NB4 (cell line): ENCODE measurements at regions not wholly inside any gene's neighbourhood (a gene's known extent, or its start where the extent isn't known, plus 50 kb on each side); places are given as distances from the start of the nearest gene placed in this dataset.
A peak's percentile ranks its signal among the peaks of the same experiment; 100 is the strongest.

Experiments
- DNase-seq: peaks from one replicate; pipeline ENCODE4 v3.0.0; 2010; ENCODE audit warnings: low read depth
- H3K4me3 ChIP-seq: one replicate; pipeline ENCODE4 v1.5.1; 2011; ENCODE audit warnings: mild to moderate bottlenecking, low read depth, low read length, moderate library complexity
- CTCF ChIP-seq: IDR thresholded peaks from one replicate; pipeline ENCODE4 v1.5.1; 2012; ENCODE audit warnings: low read depth, low read length
- MYC ChIP-seq: IDR thresholded peaks from 2 replicates; pipeline ENCODE4 v1.6.1; 2011; ENCODE audit warnings: low read depth, low read length
- POLR2A ChIP-seq: IDR thresholded peaks from 2 replicates; pipeline ENCODE4 v1.6.1; 2011; ENCODE audit warnings: mild to moderate bottlenecking; ENCODE audit not compliant: insufficient read length; ENCODE audit errors: extremely low read depth
- TF ChIP-seq, protein P1 (sequence below): IDR thresholded peaks from 2 replicates; pipeline ENCODE4 v1.6.1; 2011; ENCODE audit warnings: low read depth, low read length

DNA sequence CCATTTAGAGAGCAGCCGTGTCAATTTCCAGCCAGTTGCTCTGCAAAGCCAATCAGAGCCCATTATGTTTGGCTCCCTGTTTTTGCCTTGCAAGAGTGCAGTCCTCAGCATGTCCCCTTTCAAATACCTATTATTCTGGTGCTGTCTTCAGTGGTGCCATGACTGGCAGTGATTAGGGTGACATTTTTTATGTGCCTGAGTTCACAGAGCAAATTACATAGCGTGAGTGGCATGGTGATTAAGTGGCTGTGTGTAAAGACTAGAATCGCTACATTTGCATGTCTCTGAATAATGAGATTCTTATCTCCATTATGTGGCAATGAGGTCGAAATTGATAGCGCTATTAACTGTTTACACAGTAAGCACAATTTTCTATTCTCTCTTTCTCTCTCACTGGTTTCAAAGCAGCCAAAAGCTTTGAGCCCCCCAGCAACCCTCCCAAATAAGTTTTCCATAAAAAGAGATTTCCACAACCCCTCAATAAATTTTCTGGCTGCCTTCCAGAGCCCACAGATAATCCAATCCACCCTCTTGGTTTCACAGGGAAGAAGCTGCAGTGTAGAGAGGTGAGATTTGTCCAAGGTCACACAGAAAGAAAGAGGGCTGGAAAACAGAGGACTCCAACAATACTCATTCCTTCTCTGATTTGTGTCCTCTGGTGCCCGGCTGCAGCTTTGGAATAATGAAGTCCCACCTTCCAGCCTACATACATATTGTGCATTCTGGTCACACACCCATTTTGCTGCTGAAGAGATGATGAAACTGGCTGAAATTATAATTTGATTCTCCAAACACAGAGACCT is 58.8 kb upstream of the NUDT4 start:
- TF ChIP-seq MYC (no peak), POLR2A (no peak), CTCF (no peak)
- TF ChIP-seq, protein P1, sequence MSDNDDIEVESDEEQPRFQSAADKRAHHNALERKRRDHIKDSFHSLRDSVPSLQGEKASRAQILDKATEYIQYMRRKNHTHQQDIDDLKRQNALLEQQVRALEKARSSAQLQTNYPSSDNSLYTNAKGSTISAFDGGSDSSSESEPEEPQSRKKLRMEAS, result no peak
- peak; percentile 25 for DNase-seq

GRCh38 chr12:93319523-93320050 is 58.1 kb upstream of the NUDT4 start:
- peak; percentile 60 for DNase-seq
- no peak overlapping the region for H3K4me3 ChIP-seq
- TF ChIP-seq POLR2A (no peak), MYC (no peak), CTCF (no peak)
- TF ChIP-seq, protein P1, result no peak

More for the DNA sequence above, 58.8 kb upstream of the NUDT4 start:
- no peak overlapping the region for H3K4me3 ChIP-seq

- no peak for DNase-seq
Measured at GRCh38 chr12:93322784-93323183, 54.9 kb upstream of the NUDT4 start.

DNA sequence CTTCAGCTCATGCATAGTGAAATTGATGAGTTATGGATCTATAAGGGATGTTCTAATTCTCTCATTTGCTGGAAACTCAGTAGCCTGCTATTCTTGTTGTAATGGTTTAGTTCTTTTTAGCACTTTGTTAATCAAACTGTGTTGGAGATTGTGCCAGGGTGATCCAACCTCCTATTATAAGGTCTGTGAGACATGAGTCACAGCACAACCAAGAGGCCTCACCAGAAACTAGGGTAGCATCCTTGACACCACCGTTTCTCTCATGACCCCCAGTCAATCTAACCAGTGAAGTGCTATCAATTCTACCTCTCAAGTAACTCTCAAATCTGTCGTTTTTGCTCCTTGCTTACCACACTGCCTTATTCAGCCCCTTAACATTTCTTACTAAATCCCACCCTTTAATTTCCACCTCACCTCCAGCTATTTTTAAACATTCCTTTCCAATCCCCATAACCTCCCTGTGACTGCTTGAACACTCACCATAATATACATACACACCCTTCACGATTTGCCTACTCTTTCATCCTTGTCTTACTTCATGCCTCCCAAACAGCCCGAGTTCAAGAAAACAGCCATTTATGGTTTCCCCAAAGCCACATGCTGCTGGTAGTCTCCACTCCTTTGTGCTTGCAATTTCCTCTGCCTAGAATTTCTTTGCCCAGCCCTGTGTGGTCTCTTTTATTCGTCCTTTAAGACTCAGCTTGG is 53.9 kb upstream of the NUDT4 start:
- no peak for DNase-seq
- no peak for TF ChIP-seq MYC
- no peak for TF ChIP-seq POLR2A
- no peak for TF ChIP-seq CTCF
- TF ChIP-seq, protein P1, result no peak
- no peak overlapping the region for H3K4me3 ChIP-seq

More at GRCh38 chr12:93322784-93323183, 54.9 kb upstream of the NUDT4 start:
- TF ChIP-seq POLR2A (no peak), CTCF (no peak), MYC (no peak)
- TF ChIP-seq, protein P1, result no peak
- no peak overlapping the region for H3K4me3 ChIP-seq

GRCh38 chr12:93325855-93326254 is 51.9 kb upstream of the NUDT4 start:
- H3K4me3 ChIP-seq, result no peak overlapping the region
- no peak for TF ChIP-seq MYC
- TF ChIP-seq POLR2A, result no peak
- no peak for DNase-seq
